Spleen (tissue), 7 donors: ENCODE measurements at regions not wholly inside any gene's neighbourhood (a gene's known extent, or its start where the extent isn't known, plus 50 kb on each side); places are given as distances from the start of the nearest gene placed in this dataset.

Experiments
- CTCF ChIP-seq, 11 experiments: fragments of 200-600 bp in 7 of 11; fragments of 450-650 bp in 4 of 11; sonication (generic) in 4 of 11; IDR thresholded peaks in 8 of 11; conservative IDR thresholded peaks in 3 of 11; 1 replicate in 7 of 11; 2 replicates in 4 of 11; pipeline versions ENCODE4 v1.4.0 to v1.8.0; 2016 to 2021; ENCODE audit warnings: antibody characterized with exemption in 11 of 11, inconsistent platforms in 4 of 11, mild to moderate bottlenecking in 1 of 11
- POLR2A ChIP-seq, 3 donors: fragments of 450-650 bp; IDR thresholded peaks; one replicate each; pipeline ENCODE4 v1.5.1; 2017; ENCODE audit warnings: antibody characterized with exemption in 3 of 3, mild to moderate bottlenecking in 1 of 3
- POLR2AphosphoS5 ChIP-seq, 3 donors: sonication (generic); formaldehyde crosslinking; IDR thresholded peaks; one replicate each; pipeline ENCODE4 v1.5.1; 2017; ENCODE audit warnings: antibody characterized with exemption in 3 of 3
- donor health status: DM: no; HTN: no; CAD: no; lungs with moderate emphysema.
- donor health status: DM: no; HTN: no; CAD: no.
- donor health status: DM: no; HTN: no; CAD: no.

DNA sequence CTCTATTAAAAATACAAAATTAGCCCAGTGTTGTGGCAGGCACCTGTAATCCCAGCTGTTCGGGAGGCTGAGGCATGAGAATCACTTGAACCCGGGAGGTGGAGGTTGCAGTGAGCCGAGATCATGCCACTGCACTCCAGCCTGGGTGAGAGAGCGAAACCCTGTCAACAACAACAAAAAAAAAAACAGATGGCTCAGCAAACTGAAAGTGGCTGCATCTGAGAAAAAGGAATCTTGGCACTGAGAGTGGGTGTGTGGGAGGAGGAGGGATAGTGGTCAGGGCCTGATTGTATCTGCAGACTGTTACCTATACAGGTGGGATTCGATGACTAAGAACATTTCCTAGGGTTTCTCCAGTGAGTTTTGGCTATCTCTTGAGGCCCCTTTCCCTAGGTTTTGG is 122.2 kb upstream of the BARHL2 start:
- TF ChIP-seq CTCF (IDR thresholded peaks at IDR 0.05 in 8 of 11, conservative IDR thresholded peaks at IDR 0.05 in 3 of 11), result no peak
- TF ChIP-seq POLR2AphosphoS5 (IDR thresholded peaks at IDR 0.05), result no peak
- no peak for TF ChIP-seq POLR2A (IDR thresholded peaks at IDR 0.05)
